Astrocyte (in vitro differentiated cells and primary cell): ENCODE measurements at regions not wholly inside any gene's neighbourhood (a gene's known extent, or its start where the extent isn't known, plus 50 kb on each side); places are given as distances from the start of the nearest gene placed in this dataset.

ENCODE experiments used
- DNase-seq: peaks from one replicate; pipeline ENCODE4 v3.0.0-alpha.2; 2010; ENCODE audit warnings: low read depth
- FAIRE-seq: peaks from 2 replicates; lab custom pipeline; 2011; peaks lifted over from hg19 to GRCh38; lab: Jason Lieb, UNC
- H2AFZ ChIP-seq: 2 replicates; pipeline ENCODE4 v1.6.0; 2012; ENCODE audit warnings: low read depth, low read length, inconsistent platforms
- H3K27ac ChIP-seq: 2 replicates; pipeline ENCODE4 v1.5.1; 2011; ENCODE audit warnings: low read depth, low read length, inconsistent platforms
- H3K27me3 ChIP-seq: 2 replicates; pipeline ENCODE4 v1.6.0; 2011; ENCODE audit warnings: low read length, inconsistent platforms; ENCODE audit not compliant: insufficient read depth
- H3K36me3 ChIP-seq: 2 replicates; pipeline ENCODE4 v1.5.1; 2011; ENCODE audit warnings: low read length, inconsistent platforms; ENCODE audit not compliant: insufficient read depth
- H3K4me1 ChIP-seq: 2 replicates; pipeline ENCODE4 v1.5.1; 2011; ENCODE audit warnings: low read length, inconsistent platforms; ENCODE audit not compliant: insufficient read depth
- H3K4me2 ChIP-seq: 2 replicates; pipeline ENCODE4 v1.6.0; 2012; ENCODE audit warnings: low read length, inconsistent platforms
- H3K4me3 ChIP-seq: 2 replicates; pipeline ENCODE4 v1.5.1; 2011; ENCODE audit warnings: low read depth, mild to moderate bottlenecking, low read length, inconsistent platforms; ENCODE audit not compliant: insufficient read depth
- H3K79me2 ChIP-seq: 2 replicates; pipeline ENCODE4 v1.6.0; 2012; ENCODE audit warnings: mild to moderate bottlenecking, low read length, inconsistent platforms; ENCODE audit not compliant: insufficient read depth
- H3K9ac ChIP-seq: 2 replicates; pipeline ENCODE4 v1.6.0; 2012; ENCODE audit warnings: mild to moderate bottlenecking, low read length, inconsistent platforms
- H3K9me3 ChIP-seq: 2 replicates; pipeline ENCODE4 v1.5.1; 2012; ENCODE audit warnings: low read depth, mild to moderate bottlenecking, low read length, inconsistent platforms; ENCODE audit not compliant: insufficient read depth
- H4K20me1 ChIP-seq: 2 replicates; pipeline ENCODE4 v1.6.0; 2012; ENCODE audit warnings: low read length, inconsistent platforms; ENCODE audit not compliant: insufficient read depth
- H3K27ac Mint-ChIP-seq: one replicate; pipeline ENCODE4 v1.8.0; 2021; ENCODE audit warnings: mild to moderate bottlenecking, mixed read lengths; ENCODE audit not compliant: unreplicated experiment
- H3K27me3 Mint-ChIP-seq: one replicate; pipeline ENCODE4 v1.8.0; 2021; ENCODE audit warnings: low read depth, mixed read lengths; ENCODE audit not compliant: unreplicated experiment
- H3K36me3 Mint-ChIP-seq: one replicate; pipeline ENCODE4 v1.8.0; 2021; ENCODE audit warnings: low read depth, mixed read lengths; ENCODE audit not compliant: unreplicated experiment
- H3K4me1 Mint-ChIP-seq: one replicate; pipeline ENCODE4 v1.8.0; 2021; ENCODE audit warnings: low read depth, mixed read lengths; ENCODE audit not compliant: unreplicated experiment
- H3K4me3 Mint-ChIP-seq: one replicate; pipeline ENCODE4 v1.8.0; 2021; ENCODE audit warnings: mild to moderate bottlenecking, moderate library complexity, mixed read lengths; ENCODE audit not compliant: unreplicated experiment
- H3K9me3 Mint-ChIP-seq: one replicate; pipeline ENCODE4 v1.8.0; 2021; ENCODE audit warnings: mild to moderate bottlenecking, mixed read lengths; ENCODE audit not compliant: unreplicated experiment
- CTCF ChIP-seq: IDR thresholded peaks from 2 replicates; pipeline ENCODE4 v1.5.1; 2011; ENCODE audit warnings: low read depth, mild to moderate bottlenecking, inconsistent platforms, low read length, moderate library complexity; ENCODE audit not compliant: insufficient read depth
- EZH2 ChIP-seq: IDR thresholded peaks from 2 replicates; pipeline ENCODE4 v1.6.1; 2012; ENCODE audit warnings: mild to moderate bottlenecking, low read length, inconsistent platforms; ENCODE audit not compliant: insufficient read depth

- no peaks in the 10 kb centered on the region for H3K79me2 ChIP-seq
These were observed 122.1 kb upstream of the PARP11 start for GRCh38 chr12:3995306-3995705.

GRCh38 chr12:3994500-3994899 is 121.3 kb upstream of the PARP11 start:
- no peak overlapping the region for H3K27ac Mint-ChIP-seq
- no peak overlapping the region for H3K4me3 ChIP-seq
- DNase-seq, result no peak
- TF ChIP-seq EZH2, result no peak
- no peak for TF ChIP-seq CTCF
- H3K4me1 Mint-ChIP-seq, result peaks cover 10% of the 10 kb centered on the region
- H2AFZ ChIP-seq, result no peak overlapping the region
- H3K9me3 Mint-ChIP-seq, result peaks cover 3% of the 10 kb centered on the region
- no peaks in the 10 kb centered on the region for H3K4me1 ChIP-seq
- H3K36me3 Mint-ChIP-seq, result peaks cover 2% of the 10 kb centered on the region
- no peak overlapping the region for H3K9ac ChIP-seq
- H3K27me3 ChIP-seq, result peaks cover 2% of the 10 kb centered on the region
- no peak overlapping the region for H3K4me2 ChIP-seq
- H3K27me3 Mint-ChIP-seq, result peaks cover 42% of the 10 kb centered on the region
- H4K20me1 ChIP-seq, result no peaks in the 10 kb centered on the region
- H3K4me3 Mint-ChIP-seq, result no peak overlapping the region
- no peaks in the 10 kb centered on the region for H3K36me3 ChIP-seq
- H3K9me3 ChIP-seq, result no peaks in the 10 kb centered on the region
- H3K27ac ChIP-seq, result no peak overlapping the region
- FAIRE-seq, result no peak
- no peaks in the 10 kb centered on the region for H3K79me2 ChIP-seq

More at GRCh38 chr12:3995306-3995705, 122.1 kb upstream of the PARP11 start:
- no peak overlapping the region for H3K27ac ChIP-seq
- H3K9me3 Mint-ChIP-seq, result peaks cover 3% of the 10 kb centered on the region
- H3K4me1 Mint-ChIP-seq, result peaks cover 12% of the 10 kb centered on the region
- DNase-seq (no peak), FAIRE-seq (no peak)
- peaks cover 42% of the 10 kb centered on the region for H3K27me3 Mint-ChIP-seq
- TF ChIP-seq CTCF (no peak), EZH2 (no peak)
- no peaks in the 10 kb centered on the region for H3K9me3 ChIP-seq
- H3K27me3 ChIP-seq, result peaks cover 3% of the 10 kb centered on the region
- H3K27ac Mint-ChIP-seq, result no peak overlapping the region
- H3K4me1 ChIP-seq, result no peaks in the 10 kb centered on the region
- no peak overlapping the region for H3K4me3 ChIP-seq
- H2AFZ ChIP-seq, result no peak overlapping the region
- no peaks in the 10 kb centered on the region for H3K36me3 ChIP-seq
- peaks cover 2% of the 10 kb centered on the region for H3K36me3 Mint-ChIP-seq
- H3K9ac ChIP-seq, result no peak overlapping the region
- no peak overlapping the region for H3K4me3 Mint-ChIP-seq
- H3K4me2 ChIP-seq, result no peak overlapping the region
- no peaks in the 10 kb centered on the region for H4K20me1 ChIP-seq

- Histone ChIP-seq H3K27me3 (peaks cover 2% of the 10 kb centered on the region), H3K4me3 (no peak overlapping the region), H3K79me2 (no peaks in the 10 kb centered on the region), H4K20me1 (no peaks in the 10 kb centered on the region), H3K4me1 (no peaks in the 10 kb centered on the region), H2AFZ (no peak overlapping the region), H3K4me2 (no peak overlapping the region), H3K9ac (no peak overlapping the region), H3K36me3 (no peaks in the 10 kb centered on the region), H3K27ac (no peak overlapping the region), H3K9me3 (no peaks in the 10 kb centered on the region)
- Mint-ChIP-seq H3K27me3 (peaks cover 37% of the 10 kb centered on the region), H3K4me1 (peaks cover 17% of the 10 kb centered on the region), H3K36me3 (no peaks in the 10 kb centered on the region), H3K4me3 (no peak overlapping the region), H3K9me3 (peaks cover 3% of the 10 kb centered on the region), H3K27ac (no peak overlapping the region)
- no peak for TF ChIP-seq CTCF
- no peak for TF ChIP-seq EZH2
- FAIRE-seq (no peak), DNase-seq (no peak)
These were observed 119.7 kb upstream of the PARP11 start for GRCh38 chr12:3992945-3993344.
